GM23338 (cell line): ENCODE measurements at regions not wholly inside any gene's neighbourhood (a gene's known extent, or its start where the extent isn't known, plus 50 kb on each side); places are given as distances from the start of the nearest gene placed in this dataset.

Experiments used
- ATAC-seq: fragments of 200-7000 bp; cut with Tn5 transposase; 3 replicates; pipeline ENCODE4 v1.9.1; 2020
- DNase-seq: peaks from one replicate; pipeline ENCODE4 v3.0.0-alpha.2; 2015; ENCODE audit warnings: low spot score
- H2AFZ ChIP-seq: fragments of 200-600 bp; sonication (generic); 2 replicates; pipeline ENCODE4 v1.8.0; 2016; ENCODE audit warnings: antibody characterized with exemption, mild to moderate bottlenecking, moderate library complexity
- H3F3A ChIP-seq: fragments of 200-600 bp; sonication (generic); replicated peaks from 2 replicates; pipeline ENCODE4 v1.8.0; 2017; ENCODE audit warnings: antibody characterized with exemption, mixed run types, low read depth
- H3K27ac ChIP-seq: fragments of 200-600 bp; sonication (generic); 2 replicates; pipeline ENCODE4 v1.6.1; 2016; ENCODE audit warnings: low read depth
- H3K27me3 ChIP-seq: fragments of 200-600 bp; sonication (generic); 2 replicates; pipeline ENCODE4 v1.8.0; 2016; ENCODE audit warnings: mild to moderate bottlenecking, mixed run types, moderate library complexity; ENCODE audit not compliant: insufficient read depth
- H3K36me3 ChIP-seq: fragments of 200-600 bp; sonication (generic); 2 replicates; pipeline ENCODE4 v1.8.0; 2016; ENCODE audit warnings: mild to moderate bottlenecking; ENCODE audit not compliant: insufficient read depth
- H3K4me1 ChIP-seq: fragments of 200-600 bp; sonication (generic); 2 replicates; pipeline ENCODE4 v1.8.0; 2016; ENCODE audit warnings: mild to moderate bottlenecking, moderate library complexity; ENCODE audit not compliant: insufficient read depth
- H3K4me2 ChIP-seq: fragments of 200-600 bp; sonication (generic); 2 replicates; pipeline ENCODE4 v1.7.1; 2017; ENCODE audit warnings: mixed run types
- H3K4me3 ChIP-seq: fragments of 200-600 bp; sonication (generic); 2 replicates; pipeline ENCODE4 v1.6.1; 2016; ENCODE audit warnings: mixed run types
- H3K79me2 ChIP-seq: fragments of 200-600 bp; sonication (generic); replicated peaks from 2 replicates; pipeline ENCODE4 v1.8.0; 2017; ENCODE audit warnings: mild to moderate bottlenecking; ENCODE audit not compliant: insufficient read depth
- H3K9me2 ChIP-seq: fragments of 200-600 bp; sonication (generic); 2 replicates; pipeline ENCODE4 v1.8.0; 2017; ENCODE audit not compliant: insufficient read depth
- H4K20me1 ChIP-seq: fragments of 200-600 bp; sonication (generic); replicated peaks from 2 replicates; pipeline ENCODE4 v1.8.0; 2017; ENCODE audit warnings: mild to moderate bottlenecking; ENCODE audit not compliant: insufficient read depth
- H3K27ac Mint-ChIP-seq: 2 replicates; pipeline ENCODE4 v1.8.0; 2020; ENCODE audit warnings: inconsistent platforms, mild to moderate bottlenecking, moderate library complexity, mixed read lengths
- H3K27me3 Mint-ChIP-seq: 3 replicates; pipeline ENCODE4 v1.8.0; 2022; ENCODE audit warnings: low read depth, mild to moderate bottlenecking, moderate library complexity, mixed read lengths, inconsistent platforms; ENCODE audit not compliant: insufficient read depth, poor library complexity
- H3K36me3 Mint-ChIP-seq: 3 replicates; pipeline ENCODE4 v1.8.0; 2021; ENCODE audit warnings: low read depth, mild to moderate bottlenecking, inconsistent platforms, moderate library complexity, mixed read lengths
- H3K4me1 Mint-ChIP-seq: 3 replicates; pipeline ENCODE4 v1.8.0; 2020; ENCODE audit warnings: mild to moderate bottlenecking, inconsistent platforms, mixed read lengths
- H3K4me3 Mint-ChIP-seq: 3 replicates; pipeline ENCODE4 v1.8.0; 2021; ENCODE audit warnings: moderate library complexity, mild to moderate bottlenecking, inconsistent platforms, mixed read lengths
- H3K9me3 Mint-ChIP-seq: 3 replicates; pipeline ENCODE4 v1.8.0; 2020; ENCODE audit warnings: moderate library complexity, mild to moderate bottlenecking, inconsistent platforms, mixed read lengths
- CREB1 ChIP-seq: fragments of 250-450 bp; sonication (Bioruptor Pico); IDR thresholded peaks from 2 replicates; pipeline ENCODE4 v1.5.0; 2020; ENCODE audit warnings: low read depth, mild to moderate bottlenecking, moderate library complexity
- CTCF ChIP-seq, 2 experiments: fragments of 200-600 bp in 1 of 2; sonication (generic) in 1 of 2; conservative IDR thresholded peaks; 2 replicates each; pipeline versions ENCODE4 v1.5.1 to v1.6.1; 2016 to 2017; ENCODE audit warnings: antibody characterized with exemption in 2 of 2, low read depth in 2 of 2, mild to moderate bottlenecking in 2 of 2, moderate library complexity in 1 of 2
- ETS1 ChIP-seq: IDR thresholded peaks from 2 replicates; pipeline ENCODE4 v1.6.1; 2016; ENCODE audit warnings: antibody characterized with exemption
- EZH2 ChIP-seq: fragments of 200-600 bp; sonication (generic); IDR thresholded peaks from one replicate; pipeline ENCODE4 v1.8.0; 2017; ENCODE audit warnings: antibody characterized with exemption, mild to moderate bottlenecking, low read depth; ENCODE audit not compliant: unreplicated experiment
- EZH2phosphoT487 ChIP-seq: fragments of 200-600 bp; sonication (generic); IDR thresholded peaks from one replicate; pipeline ENCODE4 v1.8.1; 2018; ENCODE audit warnings: antibody characterized with exemption; ENCODE audit not compliant: unreplicated experiment
- JUNB ChIP-seq: IDR thresholded peaks from one replicate; pipeline ENCODE4 v1.6.1; 2016; ENCODE audit warnings: antibody characterized with exemption; ENCODE audit not compliant: unreplicated experiment
- NANOG ChIP-seq: IDR thresholded peaks from 2 replicates; pipeline ENCODE4 v1.6.1; 2016; ENCODE audit warnings: antibody characterized with exemption, borderline replicate concordance
- POLR2AphosphoS5 ChIP-seq: IDR thresholded peaks from 2 replicates; pipeline ENCODE4 v1.6.1; 2016; ENCODE audit warnings: antibody characterized with exemption, low read depth
- REST ChIP-seq: IDR thresholded peaks from one replicate; pipeline ENCODE4 v1.6.1; 2018; ENCODE audit warnings: antibody characterized with exemption; ENCODE audit not compliant: unreplicated experiment
- STAT1 ChIP-seq: IDR thresholded peaks from one replicate; pipeline ENCODE4 v1.6.1; 2016; ENCODE audit warnings: antibody characterized with exemption; ENCODE audit not compliant: unreplicated experiment
- ZNF114 ChIP-seq: fragments of 250-450 bp; sonication (Bioruptor Pico); IDR thresholded peaks from 2 replicates; pipeline ENCODE4 v1.5.0; 2020; ENCODE audit warnings: mild to moderate bottlenecking, moderate library complexity
- ZNF331 ChIP-seq: fragments of 250-450 bp; sonication (Bioruptor Pico); IDR thresholded peaks from 2 replicates; pipeline ENCODE4 v1.5.0; 2020; ENCODE audit warnings: low read depth, mild to moderate bottlenecking, moderate library complexity
- ZNF462 ChIP-seq: fragments of 250-450 bp; sonication (Bioruptor Pico); IDR thresholded peaks from 2 replicates; pipeline ENCODE4 v1.5.0; 2020; ENCODE audit warnings: mild to moderate bottlenecking, moderate library complexity

GRCh38 chr21:38134084-38134873 lies 122.5 kb upstream of the KCNJ15 start:
- Histone ChIP-seq H3K4me1 (no peaks in the 10 kb centered on the region), H3K27me3 (no peaks in the 10 kb centered on the region), H3F3A (no peaks in the 10 kb centered on the region), H3K79me2 (no peaks in the 10 kb centered on the region), H3K4me3 (no peak overlapping the region), H3K4me2 (no peak overlapping the region), H3K9me2 (no peaks in the 10 kb centered on the region), H2AFZ (no peak overlapping the region), H3K27ac (no peak overlapping the region), H3K36me3 (no peaks in the 10 kb centered on the region), H4K20me1 (no peaks in the 10 kb centered on the region)
- peaks cover 3% of the 10 kb centered on the region for H3K27me3 Mint-ChIP-seq
- H3K4me1 Mint-ChIP-seq: no peaks in the 10 kb centered on the region
- ATAC-seq (no peak), DNase-seq (no peak)
- no peak overlapping the region for H3K27ac Mint-ChIP-seq
- no peaks in the 10 kb centered on the region for H3K36me3 Mint-ChIP-seq
- no peaks in the 10 kb centered on the region for H3K9me3 Mint-ChIP-seq
- H3K4me3 Mint-ChIP-seq: no peak overlapping the region
- TF ChIP-seq JUNB (no peak), EZH2phosphoT487 (no peak), EZH2 (no peak), ZNF462 (no peak), POLR2AphosphoS5 (no peak), CREB1 (no peak), ETS1 (no peak), ZNF331 (CRISPR knock-in tag) (no peak), CTCF (conservative IDR thresholded peaks at IDR 0.05; ENCODE audit: low read depth in 2 of 2) (no peak), REST (no peak), NANOG (no peak), STAT1 (no peak), ZNF114 (CRISPR knock-in tag) (no peak)
